ENCODE measurements at regions not wholly inside any gene's neighbourhood (a gene's known extent, or its start where the extent isn't known, plus 50 kb on each side); places are given as distances from the start of the nearest gene placed in this dataset.

- no peak for DNase-seq (ENCODE audit: low read depth in 4 of 4, low spot score in 2 of 4)
Measured at GRCh38 chr12:118748478-118749380, 232.6 kb upstream of the SRRM4 start.

- DNase-seq (ENCODE audit: low read depth in 4 of 4, low spot score in 2 of 4): no peak
Measured at GRCh38 chr12:118749646-118750045, 231.7 kb upstream of the SRRM4 start.

- no peak for DNase-seq (ENCODE audit: low read depth in 4 of 4, low spot score in 2 of 4)
Measured at GRCh38 chr12:118750666-118751065, 230.7 kb upstream of the SRRM4 start.

GRCh38 chr12:118751355-118751754, 230.0 kb upstream of the SRRM4 start:
- DNase-seq (ENCODE audit: low read depth in 4 of 4, low spot score in 2 of 4): no peak

GRCh38 chr12:118760623-118761022, 220.7 kb upstream of the SRRM4 start:
- no peak for DNase-seq (ENCODE audit: low read depth in 4 of 4, low spot score in 2 of 4)

- no peak for DNase-seq (ENCODE audit: low read depth in 4 of 4, low spot score in 2 of 4)
Measured at GRCh38 chr12:118763234-118763633, 218.1 kb upstream of the SRRM4 start.

- DNase-seq (ENCODE audit: low read depth in 4 of 4, low spot score in 2 of 4): no peak
Measured at GRCh38 chr12:118773956-118774723, 207.2 kb upstream of the SRRM4 start.

GRCh38 chr12:118777504-118777903, 203.8 kb upstream of the SRRM4 start:
- no peak for DNase-seq (ENCODE audit: low read depth in 4 of 4, low spot score in 2 of 4)

- DNase-seq (ENCODE audit: low read depth in 4 of 4, low spot score in 2 of 4): no peak
Measured at GRCh38 chr12:118778077-118778476, 203.3 kb upstream of the SRRM4 start.

GRCh38 chr12:118780939-118781338, 200.4 kb upstream of the SRRM4 start:
- no peak for DNase-seq (ENCODE audit: low read depth in 4 of 4, low spot score in 2 of 4)

- no peak for DNase-seq (ENCODE audit: low read depth in 4 of 4, low spot score in 2 of 4)
Measured at GRCh38 chr12:118781692-118782091, 199.6 kb upstream of the SRRM4 start.

GRCh38 chr12:118783703-118784102, 197.6 kb upstream of the SRRM4 start:
- no peak for DNase-seq (ENCODE audit: low read depth in 4 of 4, low spot score in 2 of 4)

GRCh38 chr12:118790578-118790977, 190.8 kb upstream of the SRRM4 start:
- DNase-seq (ENCODE audit: low read depth in 4 of 4, low spot score in 2 of 4): no peak

GRCh38 chr12:118813778-118814357, 167.5 kb upstream of the SRRM4 start:
- no peak for DNase-seq (ENCODE audit: low read depth in 4 of 4, low spot score in 2 of 4)

GRCh38 chr12:118816296-118816695, 165.0 kb upstream of the SRRM4 start:
- DNase-seq (ENCODE audit: low read depth in 4 of 4, low spot score in 2 of 4): no peak

GRCh38 chr12:118821386-118821925, 159.9 kb upstream of the SRRM4 start:
- DNase-seq (ENCODE audit: low read depth in 4 of 4, low spot score in 2 of 4): no peak

GRCh38 chr12:118822512-118822911, 158.8 kb upstream of the SRRM4 start:
- no peak for DNase-seq (ENCODE audit: low read depth in 4 of 4, low spot score in 2 of 4)

GRCh38 chr12:118827047-118827446, 154.3 kb upstream of the SRRM4 start:
- no peak for DNase-seq (ENCODE audit: low read depth in 4 of 4, low spot score in 2 of 4)

- DNase-seq (ENCODE audit: low read depth in 4 of 4, low spot score in 2 of 4): no peak
Measured at GRCh38 chr12:118827606-118828005, 153.7 kb upstream of the SRRM4 start.

- DNase-seq (ENCODE audit: low read depth in 4 of 4, low spot score in 2 of 4): no peak
Measured at GRCh38 chr12:118830296-118830695, 151.0 kb upstream of the SRRM4 start.

GRCh38 chr12:118835926-118836325, 145.4 kb upstream of the SRRM4 start:
- DNase-seq (ENCODE audit: low read depth in 4 of 4, low spot score in 2 of 4): no peak

Data from left renal cortex interstitium (tissue), 4 donors.